Testis (tissue), 2 donors: ENCODE measurements at regions not wholly inside any gene's neighbourhood (a gene's known extent, or its start where the extent isn't known, plus 50 kb on each side); places are given as distances from the start of the nearest gene placed in this dataset.

Experiments used
- DNase-seq: peaks from one replicate; pipeline ENCODE4 v3.0.0-alpha.2; 2019
- H3K27ac ChIP-seq, 2 donors: fragments of 200-600 bp; sonication (generic); one replicate each; pipeline ENCODE4 v1.5.1; 2019
- H3K27me3 ChIP-seq: fragments of 200-600 bp; sonication (generic); one replicate; pipeline ENCODE4 v1.5.1; 2019
- H3K36me3 ChIP-seq: fragments of 200-600 bp; sonication (generic); one replicate; pipeline ENCODE4 v1.5.1; 2017; ENCODE audit warnings: low read depth; ENCODE audit errors: missing control alignments
- H3K4me1 ChIP-seq: fragments of 200-600 bp; sonication (generic); one replicate; pipeline ENCODE4 v1.5.1; 2019
- H3K4me3 ChIP-seq, 2 donors: fragments of 200-600 bp; sonication (generic); one replicate each; pipeline ENCODE4 v1.5.1; 2017 to 2019
- H3K9me3 ChIP-seq: fragments of 200-600 bp; sonication (generic); one replicate; pipeline ENCODE4 v1.5.1; 2017
- CTCF ChIP-seq, 3 experiments: fragments of 450-650 bp in 2 of 3; fragments of 200-600 bp in 1 of 3; sonication (generic) in 1 of 3; IDR thresholded peaks; one replicate each; pipeline ENCODE4 v1.5.1; 2016 to 2019; ENCODE audit warnings: antibody characterized with exemption in 3 of 3, mild to moderate bottlenecking in 2 of 3, moderate library complexity in 1 of 3
- POLR2A ChIP-seq: fragments of 450-650 bp; IDR thresholded peaks from one replicate; pipeline ENCODE4 v1.6.1; 2017; ENCODE audit warnings: antibody characterized with exemption, mild to moderate bottlenecking, moderate library complexity
- WGBS, 2 donors: methylation state at CpG; one replicate each; pipeline ENCODE4 v1.1.5; 2018; 5-methylcytosine and 5-hydroxymethylcytosine counted together
- intact Hi-C: fragments of 100-400 bp; cut with DNase I; formaldehyde crosslinking; loops from one replicate; pipeline ENCODE4 v1.15.1; 2023; ENCODE audit warnings: low total_unique reads

DNA sequence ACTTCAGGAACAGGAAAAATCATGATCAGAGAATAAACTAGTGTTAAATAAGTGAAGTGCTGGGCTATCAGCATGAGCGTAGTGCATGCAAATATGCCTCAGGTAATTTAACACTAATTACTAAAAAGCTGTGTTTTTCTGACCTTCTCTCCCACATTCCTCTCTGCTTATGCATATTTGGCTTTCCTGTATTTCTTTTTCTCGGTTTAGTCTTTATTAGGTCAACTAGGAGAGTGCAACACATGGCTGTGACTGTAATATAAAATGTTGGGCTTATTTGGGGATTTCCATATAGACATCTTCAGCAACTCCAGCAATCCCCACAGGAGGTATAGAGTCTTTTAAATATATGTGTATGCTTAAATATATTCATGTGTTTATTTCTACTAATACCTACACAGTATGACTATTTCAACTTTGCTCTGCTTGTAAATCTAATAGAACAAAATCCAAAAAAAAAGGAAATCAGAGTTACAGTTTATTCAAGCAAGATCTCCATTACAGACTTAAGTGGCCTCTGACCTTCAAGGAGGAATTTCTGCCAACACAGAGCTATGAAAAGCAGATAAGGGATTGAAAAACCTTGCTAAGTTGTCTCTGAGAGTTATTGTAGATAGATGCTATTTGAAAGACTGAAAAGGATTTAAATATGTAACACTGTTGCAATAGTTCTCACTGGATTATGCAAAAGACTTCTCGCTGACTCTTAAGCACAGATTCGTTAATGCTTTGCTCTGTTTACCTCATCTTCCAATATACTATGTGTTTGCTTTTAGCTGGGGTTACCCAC is 359.5 kb upstream of the RGPD4 start:
- intact Hi-C loops: no loop called here
- Histone ChIP-seq H3K4me1 (peaks cover 11% of the 10 kb centered on the region), H3K27me3 (no peaks in the 10 kb centered on the region), H3K9me3 (no peaks in the 10 kb centered on the region), H3K4me3 (no peak overlapping the region), H3K27ac (no peak overlapping the region), H3K36me3 (no peaks in the 10 kb centered on the region)
- DNase-seq: no peak
- no peak for TF ChIP-seq CTCF (IDR thresholded peaks at IDR 0.05)
- no peak for TF ChIP-seq POLR2A
- WGBS, 2 donors: 36 to 42% methylated on average over 4 of the region's 4 CpGs

DNA sequence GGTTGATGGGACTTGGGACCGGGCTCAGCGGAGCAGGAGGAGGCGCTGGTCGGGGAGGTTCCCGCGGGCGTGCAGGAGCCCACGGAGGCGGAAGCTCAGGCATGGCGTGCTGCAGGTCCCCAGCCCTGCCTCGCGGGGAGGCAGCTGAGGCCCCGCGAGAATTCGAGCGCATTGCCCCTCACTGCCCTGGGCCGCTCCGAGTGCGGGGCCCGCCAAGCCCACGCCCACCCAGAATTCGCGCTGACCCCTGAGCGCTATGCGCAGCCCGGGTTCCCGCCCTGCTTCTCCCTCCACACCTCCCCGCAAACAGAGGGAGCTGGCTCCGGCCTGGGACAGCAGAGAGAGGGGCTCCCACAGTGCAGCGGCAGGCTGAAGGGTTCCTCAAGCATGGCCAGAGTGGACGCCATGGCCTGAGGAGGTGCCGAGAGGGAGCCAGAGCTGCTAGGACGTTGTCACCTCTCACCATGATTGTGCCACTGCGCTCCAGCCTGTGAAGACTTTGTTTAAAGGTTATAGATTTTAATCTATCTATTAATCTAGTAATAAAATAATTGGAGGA is 357.2 kb upstream of the RGPD4 start:
- H3K4me3 ChIP-seq: peak overlapping the region; percentile 13 to 39
- 59 to 86% methylated on average over 4 to 34 of the region's 34 CpGs for WGBS, 2 donors
- H3K27me3 ChIP-seq: no peaks in the 10 kb centered on the region
- peaks cover 11% of the 10 kb centered on the region for H3K4me1 ChIP-seq
- H3K9me3 ChIP-seq: no peaks in the 10 kb centered on the region
- no peak overlapping the region for H3K27ac ChIP-seq
- H3K36me3 ChIP-seq: no peaks in the 10 kb centered on the region
- peak; percentile 18 for DNase-seq
- TF ChIP-seq POLR2A: no peak
- TF ChIP-seq CTCF (IDR thresholded peaks at IDR 0.05): no peak
- intact Hi-C loops: no loop called here

GRCh38 chr2:107473150-107473549 is 353.5 kb upstream of the RGPD4 start:
- no peaks in the 10 kb centered on the region for H3K9me3 ChIP-seq
- no peak overlapping the region for H3K27ac ChIP-seq

DNA sequence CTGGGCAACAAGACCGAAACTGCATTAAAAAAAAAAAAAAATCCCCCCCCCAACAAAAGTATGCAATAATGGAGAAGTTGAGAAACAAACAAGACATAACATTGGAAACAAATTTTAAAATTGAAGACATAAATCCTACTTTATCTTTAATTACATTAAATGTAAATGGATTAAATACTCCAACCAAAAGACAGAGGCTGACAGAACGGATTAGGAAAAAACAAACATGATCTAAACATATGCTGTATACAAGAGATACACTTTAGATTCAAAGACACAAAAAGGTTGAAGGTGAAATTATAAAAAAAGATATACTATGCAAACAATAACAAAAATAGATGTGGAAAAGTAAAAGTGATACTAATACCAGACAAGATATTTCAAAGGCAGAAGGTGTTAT is 350.8 kb upstream of the RGPD4 start:
- TF ChIP-seq POLR2A: no peak
- TF ChIP-seq CTCF (IDR thresholded peaks at IDR 0.05): no peak
- H3K4me1 ChIP-seq: no peaks in the 10 kb centered on the region
- H3K4me3 ChIP-seq: no peak overlapping the region
- DNase-seq: no peak
- intact Hi-C loops: no loop called here
- no peak overlapping the region for H3K27ac ChIP-seq
- no peaks in the 10 kb centered on the region for H3K36me3 ChIP-seq
- 95 to 96% methylated on average over 2 of the region's 2 CpGs for WGBS, 2 donors
- no peaks in the 10 kb centered on the region for H3K9me3 ChIP-seq
- no peaks in the 10 kb centered on the region for H3K27me3 ChIP-seq

More at GRCh38 chr2:107473150-107473549, 353.5 kb upstream of the RGPD4 start:
- DNase-seq: no peak
- Histone ChIP-seq H3K4me3 (no peak overlapping the region), H3K36me3 (no peaks in the 10 kb centered on the region), H3K4me1 (no peaks in the 10 kb centered on the region), H3K27me3 (no peaks in the 10 kb centered on the region)
- intact Hi-C loops: no loop called here
- TF ChIP-seq CTCF (IDR thresholded peaks at IDR 0.05): no peak
- no peak for TF ChIP-seq POLR2A

- Histone ChIP-seq H3K27ac (no peak overlapping the region), H3K4me1 (no peaks in the 10 kb centered on the region), H3K9me3 (no peaks in the 10 kb centered on the region), H3K4me3 (no peak overlapping the region), H3K27me3 (no peaks in the 10 kb centered on the region), H3K36me3 (no peaks in the 10 kb centered on the region)
- intact Hi-C loops: no loop called here
- no peak for DNase-seq
- TF ChIP-seq POLR2A (no peak), CTCF (IDR thresholded peaks at IDR 0.05) (no peak)
These were observed 324.2 kb upstream of the RGPD4 start for GRCh38 chr2:107502539-107502938.
